ENCODE measurements at regions not wholly inside any gene's neighbourhood (a gene's known extent, or its start where the extent isn't known, plus 50 kb on each side); places are given as distances from the start of the nearest gene placed in this dataset.
"Not testable (repeated sequence)": the region's sequence is repeated elsewhere in the genome, so short reads cannot be mapped to it uniquely, and the experiment has no call there.

- no peak for DNase-seq
Measured at GRCh38 chr6:19892260-19892659, 55.1 kb downstream of the ID4 start.

GRCh38 chr6:19895866-19896692 is 58.9 kb downstream of the ID4 start:
- no peak for DNase-seq

- DNase-seq = no peak
Measured at GRCh38 chr6:19896693-19897010, 59.5 kb downstream of the ID4 start.

GRCh38 chr6:19898141-19898740 is 61.1 kb downstream of the ID4 start:
- DNase-seq = no peak

GRCh38 chr6:19902201-19902600 is 65.0 kb downstream of the ID4 start:
- DNase-seq = no peak

- not testable (repeated sequence) for DNase-seq
Measured at GRCh38 chr6:19904408-19904807, 67.2 kb downstream of the ID4 start.

- no peak for DNase-seq
Measured at GRCh38 chr6:19905584-19905983, 68.4 kb downstream of the ID4 start.

GRCh38 chr6:19906171-19906570 is 69.0 kb downstream of the ID4 start:
- no peak for DNase-seq

GRCh38 chr6:19911223-19911622 is 74.1 kb downstream of the ID4 start:
- DNase-seq = no peak

- no peak for DNase-seq
Measured at GRCh38 chr6:19918436-19918835, 81.3 kb downstream of the ID4 start.

GRCh38 chr6:19921786-19922185 is 84.6 kb downstream of the ID4 start:
- DNase-seq = no peak

GRCh38 chr6:19925533-19925932 is 88.4 kb downstream of the ID4 start:
- no peak for DNase-seq

- DNase-seq = no peak
Measured at GRCh38 chr6:19928461-19928860, 91.3 kb downstream of the ID4 start.

GRCh38 chr6:19929312-19929711 is 92.1 kb downstream of the ID4 start:
- DNase-seq = no peak

- DNase-seq = no peak
Measured at GRCh38 chr6:19934996-19935591, 97.9 kb downstream of the ID4 start.

- not testable (repeated sequence) for DNase-seq
Measured at GRCh38 chr6:19939321-19939720, 102.2 kb downstream of the ID4 start.

- DNase-seq = not testable (repeated sequence)
Measured at GRCh38 chr6:19939926-19940325, 102.8 kb downstream of the ID4 start.

- no peak for DNase-seq
Measured at GRCh38 chr6:19943042-19943441, 105.9 kb downstream of the ID4 start.

- no peak for DNase-seq
Measured at GRCh38 chr6:19945843-19946358, 108.7 kb downstream of the ID4 start.

GRCh38 chr6:19949155-19949554 is 112.0 kb downstream of the ID4 start:
- DNase-seq = no peak

- DNase-seq = no peak
Measured at GRCh38 chr6:19964115-19964514, 126.9 kb downstream of the ID4 start.

GRCh38 chr6:19968201-19968600 is 131.0 kb downstream of the ID4 start:
- no peak for DNase-seq

- DNase-seq = no peak
Measured at GRCh38 chr6:19972221-19972620, 135.1 kb downstream of the ID4 start.

Data from NK-92 treated with Interleukin-12 subunit alpha and Interleukin-12 subunit beta, amount 100 ng/mL, for 24 hours (cell line).